ENCODE measurements at regions not wholly inside any gene's neighbourhood (a gene's known extent, or its start where the extent isn't known, plus 50 kb on each side); places are given as distances from the start of the nearest gene placed in this dataset.

DNA sequence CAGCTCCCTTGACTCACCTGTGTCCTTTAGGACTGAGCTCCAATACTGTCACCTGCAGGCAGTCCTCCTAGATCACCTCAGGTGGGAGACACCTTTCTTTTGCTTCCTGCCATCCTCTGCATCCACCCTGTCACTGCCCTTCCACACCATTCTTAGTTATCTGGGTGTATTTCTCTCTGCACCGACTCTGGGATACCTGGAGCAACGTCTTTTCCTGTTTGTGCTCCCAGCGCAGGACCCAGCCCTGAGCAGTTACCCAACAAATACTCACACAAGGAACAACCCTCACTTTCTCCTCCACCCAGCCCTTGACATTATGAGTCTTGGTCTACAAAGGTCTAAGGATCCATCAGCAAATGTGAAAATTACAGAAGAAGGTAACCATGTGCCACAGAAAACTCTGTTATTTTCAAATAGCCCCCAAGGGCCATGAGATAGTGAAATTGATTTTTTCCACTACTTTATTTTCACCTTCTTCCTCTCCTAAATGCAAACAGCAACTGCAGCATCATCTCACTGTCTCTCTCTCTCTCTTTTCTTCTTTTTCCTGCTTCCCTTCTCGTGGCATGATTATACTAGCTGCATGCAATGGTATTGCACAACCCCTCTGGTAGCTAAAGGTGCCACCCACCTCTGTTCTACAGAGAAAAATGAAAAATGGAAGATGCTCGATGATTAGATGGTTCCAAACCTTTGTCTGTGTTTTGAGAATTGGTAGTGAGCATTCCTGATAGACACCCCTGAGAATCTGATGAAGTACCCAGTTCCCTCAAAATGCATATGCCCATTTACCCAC lies 89.0 kb downstream of the MIS18A start:
- TF ChIP-seq CHD1 (IDR thresholded peaks at IDR 0.05; ENCODE audit: low read depth, low read length) (no peak), EZH2 (IDR thresholded peaks at IDR 0.05; ENCODE audit: borderline replicate concordance, control insufficient read depth, low read depth, low read length) (no peak), CTCF (IDR thresholded peaks at IDR 0.05 in 2 of 3, conservative IDR thresholded peaks at IDR 0.05 in 1 of 3; ENCODE audit: control insufficient read depth in 2 of 3, extremely low read depth in 1 of 3, insufficient read depth in 1 of 3, low read depth in 3 of 3, low read length in 3 of 3) (no peak), SMARCA5 (IDR thresholded peaks at IDR 0.05) (no peak), HDAC6 (IDR thresholded peaks at IDR 0.05; ENCODE audit: unreplicated experiment) (no peak), MYC (IDR thresholded peaks at IDR 0.05; ENCODE audit: insufficient read depth, insufficient read length, insufficient replicate concordance, low read length, severe bottlenecking) (no peak), POLR2AphosphoS2 (IDR thresholded peaks at IDR 0.05; ENCODE audit: low read depth, low read length) (no peak)
